LNCAP (cell line): ENCODE measurements at regions not wholly inside any gene's neighbourhood (a gene's known extent, or its start where the extent isn't known, plus 50 kb on each side); places are given as distances from the start of the nearest gene placed in this dataset.

Experiments used
- TF ChIP-seq, protein P1 (sequence below): fragments of 450-650 bp; IDR thresholded peaks from 2 replicates; pipeline ENCODE4 v1.5.1; 2017; ENCODE audit warnings: mild to moderate bottlenecking

DNA sequence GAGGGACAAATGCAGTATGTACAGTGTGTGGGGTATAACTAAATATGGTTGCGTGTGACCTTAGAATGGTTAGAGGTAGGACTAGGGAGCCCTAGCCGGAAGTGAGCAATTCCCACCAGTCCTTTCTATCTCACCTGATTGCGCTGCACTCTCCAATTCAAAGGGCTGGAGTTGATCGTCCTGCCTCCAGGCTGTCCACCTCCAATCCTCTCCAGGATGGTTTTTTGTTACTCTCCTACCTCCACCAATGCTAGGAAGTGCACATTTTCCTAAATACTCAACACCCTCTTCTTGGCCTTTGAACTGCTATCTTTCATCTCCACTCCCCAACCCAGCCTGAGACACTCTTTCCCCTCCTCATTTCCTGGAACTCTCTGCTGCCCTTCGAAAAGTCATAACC is 181.7 kb upstream of the ASIC2 start:
- TF ChIP-seq, protein P1, sequence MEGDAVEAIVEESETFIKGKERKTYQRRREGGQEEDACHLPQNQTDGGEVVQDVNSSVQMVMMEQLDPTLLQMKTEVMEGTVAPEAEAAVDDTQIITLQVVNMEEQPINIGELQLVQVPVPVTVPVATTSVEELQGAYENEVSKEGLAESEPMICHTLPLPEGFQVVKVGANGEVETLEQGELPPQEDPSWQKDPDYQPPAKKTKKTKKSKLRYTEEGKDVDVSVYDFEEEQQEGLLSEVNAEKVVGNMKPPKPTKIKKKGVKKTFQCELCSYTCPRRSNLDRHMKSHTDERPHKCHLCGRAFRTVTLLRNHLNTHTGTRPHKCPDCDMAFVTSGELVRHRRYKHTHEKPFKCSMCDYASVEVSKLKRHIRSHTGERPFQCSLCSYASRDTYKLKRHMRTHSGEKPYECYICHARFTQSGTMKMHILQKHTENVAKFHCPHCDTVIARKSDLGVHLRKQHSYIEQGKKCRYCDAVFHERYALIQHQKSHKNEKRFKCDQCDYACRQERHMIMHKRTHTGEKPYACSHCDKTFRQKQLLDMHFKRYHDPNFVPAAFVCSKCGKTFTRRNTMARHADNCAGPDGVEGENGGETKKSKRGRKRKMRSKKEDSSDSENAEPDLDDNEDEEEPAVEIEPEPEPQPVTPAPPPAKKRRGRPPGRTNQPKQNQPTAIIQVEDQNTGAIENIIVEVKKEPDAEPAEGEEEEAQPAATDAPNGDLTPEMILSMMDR, result no peak

DNA sequence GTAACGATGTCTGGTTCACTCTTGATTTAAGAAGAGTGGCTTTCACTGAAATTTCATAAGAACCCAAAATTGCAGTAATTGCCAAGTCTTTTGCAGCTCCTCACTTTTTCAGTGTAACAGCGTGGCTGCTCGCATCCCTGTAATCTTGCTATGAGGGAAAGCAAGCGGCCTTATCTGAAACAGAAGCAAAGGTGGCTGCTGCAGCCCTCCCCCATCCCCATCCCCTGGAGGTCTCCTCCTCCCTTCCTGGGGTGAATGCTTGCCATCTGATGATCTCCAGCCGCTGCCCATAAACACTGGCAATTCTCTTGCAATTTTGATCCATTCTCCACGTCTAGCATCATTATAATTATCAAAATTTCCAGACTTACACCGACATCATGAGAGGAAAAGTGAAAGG is 182.5 kb upstream of the ASIC2 start:
- TF ChIP-seq, protein P1, result no peak

DNA sequence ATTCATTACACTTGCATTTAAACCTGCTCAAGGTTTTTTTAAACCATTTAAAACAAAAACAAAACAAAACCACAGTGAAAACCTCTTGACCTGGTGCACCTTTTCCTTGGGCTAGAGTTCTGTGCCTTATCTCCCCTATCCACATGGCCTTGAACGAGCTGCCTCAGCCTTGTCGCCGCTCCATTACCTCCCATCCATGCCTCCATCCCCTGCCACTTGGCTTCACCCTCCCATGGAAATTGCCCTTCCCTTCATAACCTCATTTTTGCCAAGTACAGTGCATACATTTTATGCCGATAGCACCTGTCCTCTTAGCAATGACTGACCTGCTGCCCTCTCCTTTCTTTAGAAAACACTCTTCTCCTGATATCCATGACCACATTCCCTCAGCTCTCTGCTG is 188.6 kb upstream of the ASIC2 start:
- TF ChIP-seq, protein P1, result no peak

DNA sequence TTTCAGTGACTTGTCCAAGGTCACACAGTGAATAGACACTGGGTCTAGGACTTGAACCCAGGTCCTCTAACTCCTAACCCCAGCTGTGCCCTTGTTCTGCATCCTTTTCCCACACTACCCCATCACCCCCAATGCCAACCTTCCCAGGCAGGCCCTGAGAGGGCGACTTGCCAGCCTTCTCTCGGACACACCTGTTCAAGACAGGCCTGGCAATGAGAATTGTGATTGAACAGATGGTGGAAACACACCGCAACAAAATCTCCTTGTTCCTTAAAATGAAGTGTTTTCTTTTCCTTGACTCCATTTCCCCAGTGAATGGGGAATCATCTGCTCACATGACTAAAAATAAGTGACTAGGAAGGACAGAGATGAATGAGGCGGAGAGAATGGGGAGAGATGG is 189.5 kb upstream of the ASIC2 start:
- TF ChIP-seq, protein P1, result no peak

DNA sequence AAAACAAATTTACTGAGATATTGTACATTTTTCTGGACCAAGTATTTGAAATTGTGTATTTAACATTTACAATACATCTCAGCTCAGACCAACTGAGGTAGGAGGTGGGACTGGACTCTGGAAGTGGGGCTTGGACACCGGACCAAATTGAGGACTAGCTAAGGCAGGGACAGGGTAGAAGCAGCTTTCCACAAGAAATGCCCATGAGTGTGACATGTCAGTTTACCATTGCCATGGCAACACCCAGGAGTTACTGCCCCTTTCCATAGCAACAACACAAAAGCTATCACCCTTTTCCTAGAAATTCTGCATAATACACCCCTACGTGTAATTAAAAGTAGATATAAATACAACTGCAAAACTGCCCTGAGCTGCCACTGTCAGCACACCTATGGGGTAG is 191.5 kb upstream of the ASIC2 start:
- TF ChIP-seq, protein P1, result no peak

DNA sequence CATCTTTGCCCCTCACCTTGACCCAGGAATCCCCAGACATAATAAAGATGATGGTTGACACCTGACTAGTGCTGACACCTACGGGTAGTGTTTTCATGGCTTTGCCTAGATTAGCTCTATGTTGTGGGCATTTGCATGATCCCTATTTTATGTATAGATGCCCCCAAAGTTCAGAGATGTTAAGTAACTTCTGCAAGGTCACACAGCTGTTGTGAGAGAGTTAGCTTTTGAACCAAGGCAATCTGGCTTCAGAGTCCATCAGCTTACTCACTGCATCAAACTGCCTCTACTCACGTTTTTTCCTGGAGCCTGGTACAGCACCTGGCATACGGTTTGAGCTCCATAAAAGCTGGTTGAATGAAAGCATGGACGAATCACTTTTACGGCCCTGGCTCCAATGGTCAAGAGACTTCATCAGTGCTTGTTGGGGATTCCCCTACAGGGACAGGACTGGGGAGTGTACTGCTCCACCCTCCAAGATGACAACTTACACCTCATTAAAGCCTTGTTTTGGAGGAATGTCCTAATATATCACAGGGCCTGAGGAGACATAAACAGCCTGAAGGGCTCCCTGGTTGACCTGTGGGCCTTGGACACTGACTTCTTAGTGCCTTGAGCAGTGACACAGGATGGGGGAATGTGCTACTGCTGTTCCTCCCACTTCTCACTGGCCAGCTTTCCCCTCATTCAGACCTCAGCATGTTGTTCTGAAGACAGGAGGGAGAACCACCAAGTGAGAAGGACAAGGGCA is 193.2 kb upstream of the ASIC2 start:
- TF ChIP-seq, protein P1, result no peak

DNA sequence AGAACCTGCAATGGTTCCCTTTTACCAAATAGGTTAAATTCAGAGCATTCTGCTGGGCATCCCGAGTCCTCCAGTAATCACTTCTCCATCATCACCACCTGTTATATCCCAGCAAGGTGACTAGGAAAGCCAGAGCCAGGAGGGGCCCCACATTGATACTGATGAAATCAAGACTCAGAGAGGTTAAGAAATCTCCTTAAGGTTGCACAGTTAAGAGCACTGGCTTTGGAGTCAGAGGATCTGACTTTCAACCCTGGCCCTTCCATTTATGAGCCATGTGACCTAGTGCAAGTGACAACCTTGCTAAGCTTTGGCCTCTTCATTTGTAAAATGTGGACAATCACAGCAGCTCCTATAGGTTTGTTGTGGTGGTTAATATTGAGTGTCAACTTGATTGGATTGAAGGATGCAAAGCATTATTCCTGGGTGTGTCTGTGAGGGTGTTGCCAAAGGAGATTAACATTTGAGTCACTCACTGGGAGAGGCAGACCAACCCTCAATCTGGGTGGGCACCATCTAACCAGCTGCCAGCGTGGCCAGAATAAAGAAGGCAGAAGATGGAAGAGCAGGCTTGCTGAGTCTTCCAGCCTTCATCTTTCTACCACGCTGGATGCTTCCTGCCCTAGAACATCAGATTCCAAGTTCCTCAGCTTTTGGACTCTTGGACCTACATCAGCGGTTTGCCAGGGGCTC is 194.2 kb upstream of the ASIC2 start:
- TF ChIP-seq, protein P1, result no peak
